AG10803 (cell line): ENCODE measurements at regions not wholly inside any gene's neighbourhood (a gene's known extent, or its start where the extent isn't known, plus 50 kb on each side); places are given as distances from the start of the nearest gene placed in this dataset.
A peak's percentile ranks its signal among the peaks of the same experiment; 100 is the strongest.

Experiments used
- DNase-seq: peaks from one replicate; pipeline ENCODE4 v3.0.0; 2010; ENCODE audit warnings: low read depth
- H3K4me3 ChIP-seq: 2 replicates; pipeline ENCODE4 v1.5.1; 2011; ENCODE audit warnings: mild to moderate bottlenecking, low read length, control low read depth
- CTCF ChIP-seq: conservative IDR thresholded peaks from 2 replicates; pipeline ENCODE4 v1.5.1; 2011; ENCODE audit warnings: mild to moderate bottlenecking, low read length, control low read depth, inconsistent platforms

- TF ChIP-seq CTCF, result no peak
- no peak overlapping the region for H3K4me3 ChIP-seq
- DNase-seq, result no peak
These were observed 590.8 kb downstream of the SOX6 start for GRCh38 chr11:15765530-15765929.

GRCh38 chr11:15768321-15768720 lies 588.0 kb downstream of the SOX6 start:
- no peak for DNase-seq
- H3K4me3 ChIP-seq, result no peak overlapping the region
- TF ChIP-seq CTCF, result no peak

- no peak for DNase-seq
- no peak overlapping the region for H3K4me3 ChIP-seq
- no peak for TF ChIP-seq CTCF
These were observed 587.1 kb downstream of the SOX6 start for GRCh38 chr11:15769203-15769602.

DNA sequence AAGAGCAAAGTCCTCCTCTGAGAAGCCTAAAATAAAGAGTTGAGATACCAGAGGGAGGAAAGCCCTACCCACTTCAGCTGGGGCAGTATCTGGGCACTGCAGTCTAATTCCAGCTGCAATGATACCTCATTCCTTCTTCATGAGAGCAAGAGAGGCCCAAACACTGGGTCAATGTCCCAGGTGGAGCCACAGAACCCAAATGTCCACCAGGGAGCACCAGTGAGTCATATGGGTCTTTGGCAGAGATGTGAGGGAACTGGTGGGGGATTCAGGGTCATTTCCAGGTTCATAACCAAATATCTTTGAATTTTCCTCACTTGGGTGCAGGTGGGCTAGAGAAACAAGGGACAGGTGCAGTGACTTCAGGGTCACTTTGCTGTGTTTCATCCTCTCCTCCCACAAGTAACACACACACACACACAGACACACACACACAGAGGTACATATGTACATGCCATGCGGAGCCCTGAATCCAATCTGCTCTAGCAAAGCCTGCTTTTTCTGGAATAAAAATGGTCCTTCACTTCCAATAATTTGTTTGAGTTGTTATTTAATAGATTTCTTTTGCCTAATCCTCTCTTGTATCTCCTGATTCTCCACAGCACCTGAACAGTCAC lies 585.4 kb downstream of the SOX6 start:
- no peak overlapping the region for H3K4me3 ChIP-seq
- DNase-seq, result peak; percentile 18
- peak; percentile 72 for TF ChIP-seq CTCF

GRCh38 chr11:15772547-15772946 lies 583.8 kb downstream of the SOX6 start:
- DNase-seq, result no peak
- TF ChIP-seq CTCF, result no peak
- no peak overlapping the region for H3K4me3 ChIP-seq

GRCh38 chr11:15772981-15773380 lies 583.4 kb downstream of the SOX6 start:
- H3K4me3 ChIP-seq, result no peak overlapping the region
- no peak for TF ChIP-seq CTCF
- no peak for DNase-seq

GRCh38 chr11:15773476-15774387 lies 582.6 kb downstream of the SOX6 start:
- TF ChIP-seq CTCF, result no peak
- DNase-seq, result no peak

More at GRCh38 chr11:15773476-15774387, 582.6 kb downstream of the SOX6 start:
- no peak overlapping the region for H3K4me3 ChIP-seq
